ENCODE measurements at regions not wholly inside any gene's neighbourhood (a gene's known extent, or its start where the extent isn't known, plus 50 kb on each side); places are given as distances from the start of the nearest gene placed in this dataset.

DNA sequence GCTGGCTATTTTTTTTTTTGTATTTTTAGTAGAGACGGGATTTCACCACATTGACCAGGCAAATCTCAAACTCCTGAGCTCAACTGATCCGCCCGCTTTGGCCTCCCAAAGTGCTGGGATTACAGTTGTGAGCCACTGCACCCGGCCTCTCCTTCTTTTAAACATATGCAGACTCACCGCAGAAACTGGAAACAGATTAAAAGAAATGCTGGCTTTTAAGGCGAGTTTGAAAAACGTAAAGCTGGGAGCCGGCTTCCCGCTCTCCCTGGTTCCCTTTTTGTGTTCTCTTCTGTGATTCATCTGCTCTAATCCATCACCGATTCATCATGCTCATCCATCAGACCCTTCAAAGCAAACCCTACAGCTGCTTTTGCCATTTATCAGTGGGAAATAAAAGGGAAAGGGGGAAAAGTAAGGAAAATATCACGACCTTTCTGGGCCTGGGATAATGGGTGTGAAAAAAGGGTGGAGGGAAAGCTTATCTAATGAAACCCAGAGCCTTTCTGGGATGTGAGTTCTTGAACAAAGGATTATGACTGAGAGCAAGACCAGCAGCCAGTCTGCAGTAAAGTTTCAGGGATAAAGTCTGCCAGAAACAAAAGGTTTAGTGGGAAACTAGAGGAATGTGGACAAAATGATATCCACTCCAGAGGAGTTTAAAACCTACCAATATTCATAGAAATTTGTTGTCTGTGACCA is 92.3 kb upstream of the LRIG1 start:
- DNase-seq = no peak

DNA sequence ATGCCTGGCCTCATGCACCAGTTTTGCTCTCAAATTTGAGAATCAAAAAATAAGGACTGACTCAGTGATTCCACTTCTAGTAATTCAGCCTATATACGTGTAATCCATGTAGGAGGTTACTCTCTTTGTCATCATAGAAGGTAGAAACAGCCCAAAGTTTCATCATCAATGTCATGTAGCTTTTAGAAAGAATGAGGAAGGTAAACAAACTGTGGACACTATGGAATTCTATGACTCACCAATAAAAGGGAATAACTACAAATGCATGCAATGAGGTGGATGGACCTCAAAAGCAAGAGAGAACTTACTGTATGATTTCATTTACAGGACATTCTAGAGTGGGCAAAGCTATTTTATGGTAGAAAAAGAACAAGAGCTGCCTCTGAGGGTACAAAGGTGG is 93.2 kb upstream of the LRIG1 start:
- no peak for DNase-seq

DNA sequence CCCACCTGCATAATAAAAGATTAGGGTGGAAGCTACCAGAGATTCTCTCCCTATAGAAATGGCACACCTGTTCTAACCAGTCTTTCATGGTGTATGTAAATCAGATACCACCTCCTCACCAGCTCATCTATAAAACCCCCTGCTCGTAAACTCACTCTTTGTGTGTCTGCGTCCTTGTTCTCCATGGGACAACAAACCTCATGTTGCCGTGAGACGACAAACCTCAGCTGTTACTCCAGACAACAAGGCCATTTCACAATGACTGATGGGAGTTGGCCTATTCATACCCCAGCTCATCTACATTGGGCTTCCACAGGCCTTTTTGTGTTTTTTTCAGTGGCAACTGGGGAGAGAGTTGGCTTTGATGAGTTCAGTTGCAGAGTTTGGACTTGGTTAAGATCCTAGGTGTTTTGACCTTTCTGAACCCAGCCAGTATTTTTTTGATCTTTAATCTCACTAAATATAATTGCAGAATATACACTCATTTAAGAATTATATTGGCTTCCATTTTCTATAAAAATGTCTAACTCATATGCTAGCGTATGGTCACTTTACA is 96.6 kb upstream of the LRIG1 start:
- no peak for DNase-seq

DNA sequence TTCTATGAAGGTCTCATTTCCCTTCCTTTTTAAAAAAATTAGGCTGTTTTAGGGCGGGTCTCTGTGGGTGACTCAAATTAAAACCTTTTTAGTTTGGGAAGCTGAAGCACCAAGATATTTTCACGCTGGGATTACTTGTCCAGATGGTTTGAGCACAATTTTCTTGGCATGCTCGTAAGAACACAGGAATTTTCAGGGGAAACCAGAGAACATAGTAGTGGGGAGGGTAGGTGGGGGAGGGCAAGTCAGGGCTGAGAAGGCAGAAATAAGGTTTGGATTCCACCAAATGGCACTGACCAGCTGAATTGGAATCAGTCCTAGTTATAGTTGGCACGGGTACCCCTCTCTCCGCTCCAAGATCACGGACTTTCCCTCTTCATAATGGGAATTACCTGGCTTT is 97.3 kb upstream of the LRIG1 start:
- DNase-seq = no peak

DNA sequence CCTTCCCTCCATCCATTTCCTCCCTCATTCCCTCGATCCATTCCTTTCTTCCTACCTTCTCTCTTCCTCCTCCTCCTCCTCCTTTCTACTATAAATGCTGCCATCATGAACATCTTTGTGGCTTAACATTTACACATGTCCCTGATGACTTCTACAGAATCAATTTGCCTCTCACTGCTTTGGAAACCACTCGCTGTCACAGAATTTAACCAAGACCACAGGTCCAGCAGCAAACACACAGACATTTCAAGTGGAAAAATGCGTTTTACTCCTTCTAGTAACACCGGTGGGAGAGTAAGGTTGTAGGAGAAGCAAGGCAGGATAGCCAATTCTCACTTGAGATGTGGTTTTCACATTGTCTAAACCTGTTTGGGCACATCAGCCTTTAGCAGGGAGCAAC is 101.4 kb upstream of the LRIG1 start:
- DNase-seq = no peak

DNA sequence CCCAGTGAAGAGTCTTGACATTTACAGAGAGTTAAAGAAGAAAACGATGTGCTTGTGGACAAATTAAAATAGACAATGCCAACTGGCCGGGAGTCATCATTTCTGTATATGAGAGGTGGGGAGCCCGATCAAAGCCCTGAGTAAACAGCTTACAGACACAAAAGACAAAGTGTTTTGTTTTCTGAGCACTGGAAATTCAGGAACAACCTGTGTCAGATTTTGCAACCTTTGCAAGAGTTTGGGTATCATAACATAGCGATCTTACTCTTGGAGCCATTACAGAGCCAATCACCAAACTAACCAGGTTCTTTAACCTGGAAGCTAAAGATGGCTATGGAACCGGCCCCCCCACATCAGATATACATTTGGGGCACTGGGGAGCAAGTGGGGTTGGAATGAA is 101.9 kb upstream of the LRIG1 start:
- DNase-seq = no peak

DNA sequence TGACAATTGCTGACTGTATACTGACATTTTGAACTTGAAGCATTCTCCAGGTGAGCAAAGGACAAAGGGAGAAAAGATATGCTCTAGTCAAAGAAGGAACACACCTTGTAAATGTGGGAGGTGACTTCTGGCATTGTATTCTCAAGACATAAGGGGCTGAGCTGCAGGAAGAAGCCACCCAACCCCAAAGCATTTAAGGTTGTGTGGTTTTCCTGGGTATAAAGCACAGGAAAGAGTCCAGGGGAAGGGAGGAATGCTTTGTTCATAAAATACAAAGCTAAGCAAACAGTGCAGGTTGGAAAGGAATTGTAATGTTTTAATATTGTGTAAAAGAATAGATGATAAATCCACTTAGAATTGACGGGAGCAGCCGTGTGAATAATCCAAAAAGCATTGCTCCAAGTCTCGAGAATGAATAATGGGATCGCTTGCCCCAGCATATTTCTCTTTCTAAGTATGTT is 102.4 kb upstream of the LRIG1 start:
- DNase-seq = no peak

DNA sequence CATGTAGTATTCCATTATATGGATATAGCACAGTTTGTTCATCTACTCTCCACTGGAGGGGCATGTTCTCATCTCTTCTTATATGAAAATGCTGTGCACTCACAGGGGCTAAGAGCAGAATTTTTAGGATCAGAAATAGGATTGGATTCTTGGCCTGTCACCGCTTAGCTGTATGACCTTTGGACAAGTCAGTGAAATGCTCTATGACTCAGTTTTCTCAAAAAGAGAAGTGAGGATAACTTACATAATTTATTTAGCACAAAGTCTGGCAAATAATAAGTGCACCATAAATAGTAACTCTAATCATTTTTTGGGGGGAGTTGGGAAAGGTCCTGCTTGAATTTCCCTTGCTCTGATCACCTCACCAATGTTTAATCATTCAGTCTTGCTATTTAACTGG is 103.7 kb upstream of the LRIG1 start:
- DNase-seq = no peak

DNA sequence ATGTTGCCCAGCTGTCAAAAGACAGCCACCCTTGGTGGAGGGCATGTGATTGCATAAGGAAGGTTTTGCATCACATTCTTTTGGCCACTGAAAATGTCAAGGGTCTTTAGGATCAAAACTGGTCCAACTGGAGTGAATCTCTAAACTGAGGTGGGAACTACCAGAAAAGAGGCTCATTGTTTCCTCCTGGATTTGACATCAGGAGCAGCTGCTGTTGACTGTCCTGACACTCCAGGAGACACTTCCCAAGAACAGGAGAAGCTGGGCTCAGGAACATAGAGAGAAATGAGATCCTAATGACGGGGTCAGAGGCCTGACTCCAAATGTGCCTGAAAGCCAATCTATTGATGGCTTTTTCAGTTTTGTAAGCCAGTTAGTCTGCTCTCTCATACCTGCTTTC is 105.3 kb upstream of the LRIG1 start:
- no peak for DNase-seq

DNA sequence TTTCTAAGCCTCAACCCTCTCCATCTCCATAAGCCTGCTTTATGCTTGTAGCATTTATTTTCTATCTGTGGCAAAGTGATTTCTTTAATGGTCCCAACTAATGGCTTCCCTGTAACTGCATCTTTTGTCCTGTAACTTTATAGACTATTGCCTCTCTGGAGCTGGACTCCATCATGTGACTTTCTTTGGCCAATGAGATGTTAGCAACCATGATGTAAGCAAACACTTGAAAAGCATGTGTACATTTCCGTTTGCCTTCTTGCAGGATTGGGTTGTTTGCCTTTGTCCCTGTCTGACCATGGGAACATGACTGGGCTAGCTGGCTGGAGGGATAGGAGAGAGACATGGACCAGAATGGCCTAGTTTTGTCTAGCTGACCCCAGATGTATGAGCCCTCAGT is 106.0 kb upstream of the LRIG1 start:
- no peak for DNase-seq

DNA sequence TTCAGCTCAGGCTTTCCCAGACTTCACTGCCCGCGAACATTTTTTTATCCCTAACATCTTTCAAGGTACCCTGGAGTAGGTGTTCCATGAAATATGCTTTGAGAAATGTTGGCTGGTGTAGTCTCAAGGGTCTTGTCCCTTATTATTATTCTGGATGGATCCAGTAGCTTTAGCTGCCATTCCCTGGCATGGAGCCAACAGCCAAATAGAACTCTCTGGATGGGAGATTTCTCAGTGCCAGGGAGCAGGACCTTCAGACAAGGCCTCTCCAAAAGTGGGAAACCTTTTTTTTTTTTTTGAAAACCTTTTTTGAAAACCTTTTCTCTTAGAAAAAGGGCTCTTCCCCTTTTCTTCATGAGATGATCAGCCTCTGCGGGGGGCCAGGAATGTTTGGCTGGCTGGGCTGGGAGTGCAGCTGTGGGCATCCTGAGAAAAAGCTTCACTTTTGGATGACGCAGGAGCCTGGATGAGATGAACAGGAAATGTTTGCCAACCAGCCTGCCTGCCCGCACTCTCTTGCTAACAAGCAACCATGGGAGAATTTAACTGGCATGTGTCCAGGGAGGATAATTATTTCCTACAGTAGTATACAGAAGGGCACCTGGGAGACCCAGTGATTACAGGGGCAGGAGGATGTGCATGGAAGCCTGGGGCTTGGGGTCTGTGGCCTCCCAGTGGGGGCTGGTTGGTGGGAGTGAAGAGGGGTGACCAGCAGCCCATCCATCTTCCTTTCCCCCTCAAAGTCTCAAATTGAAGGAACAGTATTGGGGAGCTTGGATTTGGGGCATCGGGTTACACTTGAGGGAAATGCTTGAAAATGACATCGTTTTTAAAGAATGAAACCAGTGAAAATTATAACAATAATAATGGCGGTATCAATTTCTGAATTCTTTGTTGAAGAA is 109.1 kb upstream of the LRIG1 start:
- peak; percentile 88 for DNase-seq

DNA sequence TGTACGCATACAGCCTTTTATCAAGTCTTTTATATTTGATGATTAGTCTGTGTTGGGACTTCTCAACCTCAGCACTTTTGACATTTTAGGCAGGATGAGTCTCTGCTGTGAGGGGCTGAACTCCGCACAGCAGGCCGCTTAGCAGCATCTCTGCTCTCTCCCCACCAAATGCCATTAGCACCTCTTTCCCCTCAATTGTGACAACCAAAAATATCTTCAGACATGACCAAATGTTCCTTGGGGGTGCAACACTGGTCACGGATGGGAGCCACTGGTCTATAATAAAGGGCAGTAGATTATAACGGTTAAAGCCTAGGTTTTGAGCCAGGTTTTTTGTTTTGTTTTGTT is 109.7 kb upstream of the LRIG1 start:
- DNase-seq = no peak

DNA sequence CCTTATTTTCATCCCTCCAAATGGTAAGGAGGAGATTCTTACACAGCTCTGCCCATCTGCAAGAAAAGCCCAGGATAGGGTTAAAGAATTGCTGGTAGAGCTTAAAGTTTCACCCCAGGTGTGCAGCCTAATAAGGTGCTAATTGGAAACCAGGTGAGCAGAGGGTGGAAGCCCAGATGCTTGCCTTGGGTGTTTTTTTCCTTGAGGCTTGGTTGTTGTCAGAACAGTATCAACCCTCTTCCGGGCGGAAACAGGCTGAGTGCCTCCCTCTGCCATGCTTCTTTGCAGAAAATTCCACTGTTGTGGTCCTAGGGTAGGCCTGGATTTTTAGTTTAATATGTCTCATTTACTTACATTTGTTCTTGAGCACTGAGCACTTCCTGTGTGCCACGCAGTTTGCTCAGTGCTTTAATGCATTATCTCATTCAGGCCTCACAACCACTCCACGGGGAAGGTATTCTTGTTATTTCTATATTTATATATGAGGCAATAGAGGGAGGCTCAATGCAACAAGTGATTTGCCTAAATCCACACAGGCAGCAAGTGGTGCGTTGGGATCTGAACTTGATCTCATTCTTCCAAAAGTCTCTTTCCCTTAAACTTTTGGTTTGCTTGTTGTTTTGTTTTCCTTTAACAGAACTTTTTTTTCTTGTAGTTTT is 115.0 kb upstream of the LRIG1 start:
- DNase-seq = no peak

DNA sequence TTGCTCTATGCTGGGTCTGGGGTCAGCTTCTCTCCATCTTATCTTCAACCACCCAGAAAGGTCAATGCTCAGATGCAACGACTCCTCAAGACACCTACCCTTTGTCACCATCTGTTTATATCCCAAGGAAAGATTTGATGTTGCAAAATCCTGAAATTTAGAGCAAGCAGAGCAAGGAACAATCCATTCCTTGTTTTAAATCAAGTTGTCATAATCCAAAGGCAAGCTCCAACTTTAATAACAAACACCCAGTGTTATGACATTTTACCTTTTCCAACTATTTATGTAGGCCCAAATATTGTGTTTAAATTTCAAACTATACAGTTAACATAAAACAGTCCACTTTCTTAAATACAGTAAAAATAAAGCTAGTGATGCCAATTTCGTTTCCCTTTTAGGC is 116.5 kb upstream of the LRIG1 start:
- DNase-seq = no peak

DNA sequence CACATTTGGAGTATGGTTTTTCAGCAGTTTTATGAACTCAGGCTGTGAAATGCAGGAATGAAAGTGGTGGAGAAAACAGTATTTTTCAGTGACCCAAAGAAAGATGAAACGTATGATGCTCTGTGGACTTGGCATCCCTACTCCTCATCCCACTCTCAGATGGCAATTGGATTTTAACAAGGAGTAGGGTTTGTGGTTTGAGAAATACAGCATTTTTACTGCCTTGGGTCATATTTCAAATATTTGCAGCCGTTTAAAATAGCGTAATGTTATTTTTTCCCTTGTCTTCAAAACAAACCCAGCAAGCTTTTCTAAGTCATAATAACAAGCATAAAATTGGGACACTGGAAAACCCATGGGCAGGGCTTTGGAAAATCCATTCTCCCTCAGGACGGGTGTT is 117.2 kb upstream of the LRIG1 start:
- no peak for DNase-seq

DNA sequence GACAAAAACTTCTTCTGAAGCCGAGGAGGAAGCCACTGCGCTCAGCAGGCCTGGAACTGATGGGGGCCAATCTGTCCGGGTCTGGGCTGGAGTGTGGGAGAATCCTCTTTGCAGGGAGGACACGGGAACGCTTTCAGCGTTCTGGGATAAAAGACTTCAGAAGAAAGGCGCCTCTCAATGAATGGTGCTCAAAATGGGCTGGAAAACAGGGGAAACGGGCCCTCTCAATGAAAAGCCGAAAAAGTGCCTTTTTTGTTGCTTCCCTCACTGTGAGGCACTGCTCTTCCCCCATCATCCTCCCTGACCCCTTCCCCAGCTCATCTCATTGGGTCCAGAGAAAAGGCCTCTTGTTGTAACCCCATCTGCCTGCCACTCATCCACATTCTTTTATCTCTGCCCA is 119.5 kb upstream of the LRIG1 start:
- no peak for DNase-seq

DNA sequence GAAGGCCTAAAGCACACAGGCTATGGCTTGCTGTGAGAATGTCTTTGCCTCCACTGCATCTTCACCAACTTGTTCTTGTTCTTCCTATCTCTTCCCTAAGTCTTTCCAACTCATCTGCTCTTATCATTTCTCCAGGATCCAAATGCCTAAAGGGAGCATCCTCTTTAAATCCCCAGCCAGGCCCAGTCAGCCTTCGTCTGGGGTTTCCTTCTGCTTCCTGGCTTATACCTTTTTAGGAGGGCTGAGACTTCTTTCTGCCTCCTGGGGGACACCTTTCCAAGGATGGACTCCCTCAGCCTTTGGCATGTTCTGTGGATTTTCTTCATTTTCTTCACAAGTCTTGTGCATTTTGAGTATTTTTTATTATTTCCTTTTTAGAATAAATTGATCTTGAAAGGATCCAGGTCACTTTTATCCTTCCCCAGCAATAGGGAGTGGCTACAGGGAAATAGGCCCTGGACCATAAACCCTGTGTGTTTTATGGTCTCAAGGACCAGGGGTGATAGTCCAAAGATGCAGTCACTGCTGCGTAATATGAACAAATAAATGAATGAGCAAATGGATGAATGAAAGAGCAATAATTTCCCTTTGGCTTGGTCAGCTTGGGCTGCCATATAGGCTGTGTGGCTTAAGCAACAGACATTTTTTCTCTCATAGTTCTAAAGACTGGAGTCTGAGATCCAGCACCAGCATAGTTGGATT is 122.1 kb upstream of the LRIG1 start:
- DNase-seq = no peak

DNA sequence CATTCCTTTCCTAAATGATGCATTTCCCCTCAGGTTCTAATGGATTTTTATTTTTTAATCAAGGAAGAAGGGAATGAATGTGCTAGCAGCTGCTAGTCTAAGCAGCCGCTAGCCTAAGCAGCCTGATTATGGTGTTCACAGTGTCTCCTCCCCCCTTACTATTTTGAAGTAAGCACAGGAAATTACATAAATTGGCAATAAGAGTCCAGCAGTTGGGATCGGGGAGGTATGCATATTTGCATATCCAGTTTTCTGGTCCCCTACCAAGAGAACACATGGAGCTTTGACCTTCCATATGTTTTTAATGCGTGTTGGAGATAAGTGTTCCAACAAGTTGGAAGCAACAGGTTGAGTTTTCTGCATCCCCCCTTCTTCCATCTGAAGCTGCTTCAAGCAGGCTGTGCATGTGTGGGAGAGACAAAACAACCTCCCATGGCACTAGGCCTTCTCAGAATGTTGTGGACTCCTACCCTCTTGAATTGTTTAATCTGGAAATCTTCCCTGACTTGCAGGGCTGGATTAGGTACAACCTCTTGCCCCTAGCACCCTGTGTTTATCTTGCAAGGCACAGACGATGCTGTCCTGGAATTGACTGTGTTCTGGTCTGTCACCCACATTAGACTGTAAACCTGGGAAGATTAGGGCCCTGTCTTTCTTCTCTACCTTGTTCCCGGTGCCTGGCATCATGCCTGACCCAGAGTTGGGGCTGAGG is 124.8 kb upstream of the LRIG1 start:
- DNase-seq = no peak

DNA sequence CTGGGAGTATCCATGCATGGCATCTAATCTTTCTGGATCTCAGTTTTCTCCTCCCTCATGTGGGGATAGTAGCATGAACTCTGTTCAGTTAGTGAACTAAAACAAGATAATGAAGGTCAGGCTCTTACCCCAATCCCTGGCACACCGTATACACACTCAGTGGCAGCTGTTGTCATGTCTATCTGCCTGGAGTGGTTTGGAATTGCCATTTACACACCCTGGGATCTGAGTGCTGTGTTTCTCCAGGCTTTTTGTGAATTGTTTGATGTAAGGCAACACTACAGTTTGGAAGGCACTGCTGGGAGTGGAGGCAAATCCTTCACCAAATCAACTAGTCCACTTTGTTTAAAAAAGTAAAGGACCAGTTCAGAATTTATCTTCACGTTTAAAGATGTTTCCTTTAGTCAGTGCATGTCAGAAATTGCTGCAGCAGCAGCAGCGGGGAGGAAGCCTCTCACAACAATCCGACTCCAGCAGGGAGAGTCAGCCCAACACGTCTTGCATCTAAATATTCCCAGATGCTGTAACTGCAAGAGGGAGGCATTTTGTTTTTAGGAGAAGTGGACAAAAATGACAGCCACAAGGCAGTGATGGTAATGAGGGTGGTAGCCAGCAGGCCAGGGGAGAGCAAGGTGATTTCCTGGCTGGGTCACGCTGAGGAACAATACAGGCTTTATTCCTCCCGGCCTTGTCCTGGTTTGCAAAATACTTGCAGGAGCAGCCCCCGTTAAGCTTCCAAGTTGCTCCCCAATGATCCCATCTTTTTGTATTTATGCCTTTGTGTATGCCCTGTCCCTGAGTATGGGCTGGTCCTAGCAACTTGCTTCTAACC is 128.5 kb upstream of the LRIG1 start:
- DNase-seq = no peak

DNA sequence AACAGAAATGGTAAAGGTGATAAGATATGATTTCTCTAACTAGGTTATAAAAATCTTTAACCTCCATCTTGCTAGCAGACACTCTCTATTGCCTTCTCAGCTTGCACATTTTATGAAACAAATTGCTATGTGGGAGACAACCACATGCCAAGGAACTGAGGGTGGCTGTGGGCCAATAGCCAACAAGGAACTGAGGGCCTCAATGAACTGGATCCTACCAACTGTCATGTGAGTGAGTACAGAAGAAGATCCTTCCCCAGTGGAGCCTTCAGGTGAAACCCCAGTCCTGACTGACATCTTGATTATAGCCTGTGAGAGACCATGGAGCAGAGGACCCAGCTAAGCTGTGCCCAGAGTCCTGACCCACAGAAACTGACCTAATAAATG is 129.2 kb upstream of the LRIG1 start:
- DNase-seq = no peak
